MCF 10A (cell line): ENCODE measurements at regions not wholly inside any gene's neighbourhood (a gene's known extent, or its start where the extent isn't known, plus 50 kb on each side); places are given as distances from the start of the nearest gene placed in this dataset.

Experiments
- BruUV-seq: library from RNA; stranded (reverse); fragments of 400-500 nt; replicated peaks from 2 replicates; lab custom pipeline; 2021; lab: Mats Ljungman, UMichigan
- CTCF ChIA-PET: fragments of 300-600 bp; sonication (Branson Sonifier 250); formaldehyde crosslinking; extraction: SDS; loops from one replicate; lab custom pipeline; 2021; ENCODE audit warnings: antibody characterized with exemption, inconsistent platforms; lab: Yijun Ruan, JAX
- POLR2A ChIA-PET: fragments of 300-600, 350-650 bp; sonication (Branson Sonifier 250); formaldehyde crosslinking; extraction: SDS; loops from one replicate; lab custom pipeline; 2020; ENCODE audit warnings: antibody characterized with exemption, inconsistent platforms; lab: Yijun Ruan, JAX
- DNase-seq: peaks from one replicate; pipeline ENCODE4 v3.0.0-alpha.2; 2018; ENCODE audit not compliant: unreplicated experiment
- H3K27ac Mint-ChIP-seq: one replicate; pipeline ENCODE4 v1.8.0; 2022; ENCODE audit warnings: mild to moderate bottlenecking, low read depth, mixed read lengths; ENCODE audit not compliant: unreplicated experiment
- H3K27me3 Mint-ChIP-seq: one replicate; pipeline ENCODE4 v1.8.0; 2022; ENCODE audit warnings: mixed read lengths; ENCODE audit not compliant: insufficient read depth, unreplicated experiment
- H3K36me3 Mint-ChIP-seq: one replicate; pipeline ENCODE4 v1.8.0; 2022; ENCODE audit warnings: mild to moderate bottlenecking, moderate library complexity, mixed read lengths; ENCODE audit not compliant: insufficient read depth, unreplicated experiment
- H3K4me1 Mint-ChIP-seq: one replicate; pipeline ENCODE4 v1.8.0; 2022; ENCODE audit warnings: mixed read lengths; ENCODE audit not compliant: insufficient read depth, unreplicated experiment
- H3K4me3 Mint-ChIP-seq: one replicate; pipeline ENCODE4 v1.8.0; 2022; ENCODE audit warnings: mild to moderate bottlenecking, moderate library complexity, mixed read lengths; ENCODE audit not compliant: unreplicated experiment
- H3K9me3 Mint-ChIP-seq: one replicate; pipeline ENCODE4 v1.8.0; 2022; ENCODE audit warnings: mixed read lengths; ENCODE audit not compliant: unreplicated experiment
- intact Hi-C: fragments of 100-400 bp; cut with micrococcal nuclease; formaldehyde crosslinking; loops from 2 replicates; pipeline ENCODE4 v1.14.1; 2022
- TF ChIP-seq, protein P1 (sequence below): fragments of 200-600 bp; IDR thresholded peaks from one replicate; pipeline ENCODE4 v1.8.0; 2022; ENCODE audit warnings: antibody characterized with exemption, mild to moderate bottlenecking; ENCODE audit not compliant: unreplicated experiment

GRCh38 chr15:89007989-89008388, 80.3 kb upstream of the ABHD2 start:
- no peaks in the 10 kb centered on the region for H3K4me1 Mint-ChIP-seq
- CTCF ChIA-PET = no interaction called here
- no peak overlapping the region for H3K27ac Mint-ChIP-seq
- no peaks in the 10 kb centered on the region for H3K36me3 Mint-ChIP-seq
- H3K4me3 Mint-ChIP-seq = no peak overlapping the region
- DNase-seq = no peak
- H3K27me3 Mint-ChIP-seq = peaks cover 12% of the 10 kb centered on the region
- H3K9me3 Mint-ChIP-seq = no peaks in the 10 kb centered on the region
- intact Hi-C loops = no loop called here
- POLR2A ChIA-PET = no interaction called here
- BruUV-seq = no TSS peak
- TF ChIP-seq, protein P1, sequence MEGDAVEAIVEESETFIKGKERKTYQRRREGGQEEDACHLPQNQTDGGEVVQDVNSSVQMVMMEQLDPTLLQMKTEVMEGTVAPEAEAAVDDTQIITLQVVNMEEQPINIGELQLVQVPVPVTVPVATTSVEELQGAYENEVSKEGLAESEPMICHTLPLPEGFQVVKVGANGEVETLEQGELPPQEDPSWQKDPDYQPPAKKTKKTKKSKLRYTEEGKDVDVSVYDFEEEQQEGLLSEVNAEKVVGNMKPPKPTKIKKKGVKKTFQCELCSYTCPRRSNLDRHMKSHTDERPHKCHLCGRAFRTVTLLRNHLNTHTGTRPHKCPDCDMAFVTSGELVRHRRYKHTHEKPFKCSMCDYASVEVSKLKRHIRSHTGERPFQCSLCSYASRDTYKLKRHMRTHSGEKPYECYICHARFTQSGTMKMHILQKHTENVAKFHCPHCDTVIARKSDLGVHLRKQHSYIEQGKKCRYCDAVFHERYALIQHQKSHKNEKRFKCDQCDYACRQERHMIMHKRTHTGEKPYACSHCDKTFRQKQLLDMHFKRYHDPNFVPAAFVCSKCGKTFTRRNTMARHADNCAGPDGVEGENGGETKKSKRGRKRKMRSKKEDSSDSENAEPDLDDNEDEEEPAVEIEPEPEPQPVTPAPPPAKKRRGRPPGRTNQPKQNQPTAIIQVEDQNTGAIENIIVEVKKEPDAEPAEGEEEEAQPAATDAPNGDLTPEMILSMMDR = no peak

- ChIA-PET POLR2A (interaction anchor here (0.7 kb wide), 1 partner anchor 45 kb away, joined by 3 read pairs; no protein-coding TSS in a partner anchor), CTCF (interaction anchor here (0.9 to 1.1 kb wide), 2 partner anchors 48 to 97 kb away, joined by 3 to 5 read pairs; no protein-coding TSS in a partner anchor)
- H3K36me3 Mint-ChIP-seq = no peaks in the 10 kb centered on the region
- no peaks in the 10 kb centered on the region for H3K4me1 Mint-ChIP-seq
- intact Hi-C loops = no loop called here
- TF ChIP-seq, protein P1 = no peak
- no peak overlapping the region for H3K27ac Mint-ChIP-seq
- H3K4me3 Mint-ChIP-seq = no peak overlapping the region
- DNase-seq = no peak
- BruUV-seq = no TSS peak
- peaks cover 12% of the 10 kb centered on the region for H3K27me3 Mint-ChIP-seq
- H3K9me3 Mint-ChIP-seq = no peaks in the 10 kb centered on the region
Observed at GRCh38 chr15:89009080-89009479, 79.2 kb upstream of the ABHD2 start.

DNA sequence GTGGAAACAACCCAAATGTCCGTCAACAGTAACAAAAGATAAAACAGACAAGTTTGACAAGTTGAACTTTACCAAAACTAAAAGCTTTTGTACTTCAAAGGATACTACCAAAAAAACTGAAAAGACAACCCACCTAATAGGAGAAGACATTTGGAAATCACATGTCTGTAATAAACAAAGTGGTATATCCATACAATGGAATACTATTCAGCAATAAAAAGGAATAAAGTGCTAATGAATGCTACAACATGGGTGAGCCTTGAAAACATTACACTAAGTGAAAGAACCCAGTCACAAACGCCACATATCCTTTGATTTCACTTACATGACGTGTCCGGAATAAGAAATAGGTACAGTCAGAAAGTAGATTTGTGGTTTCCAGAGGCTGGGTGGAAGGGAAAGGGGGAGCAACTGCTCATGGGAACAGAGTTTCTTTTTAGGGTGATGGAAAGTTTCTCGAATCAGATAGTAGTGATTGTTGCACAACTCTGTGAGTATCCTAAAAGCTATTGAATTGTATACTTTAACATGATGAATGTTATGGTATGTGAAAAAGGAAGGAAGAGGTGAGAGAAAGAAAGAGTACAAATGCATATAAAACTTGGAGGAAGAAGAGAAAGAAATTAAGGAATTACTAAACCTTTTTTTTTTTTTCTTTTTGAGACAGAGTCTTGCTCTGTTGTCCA, 72.7 kb upstream of the ABHD2 start:
- no peak for DNase-seq
- no peak overlapping the region for H3K27ac Mint-ChIP-seq
- no peaks in the 10 kb centered on the region for H3K9me3 Mint-ChIP-seq
- ChIA-PET CTCF (interaction anchor here (0.7 to 2.4 kb wide), 5 partner anchors 100 to 552 kb away, joined by 3 to 18 read pairs (median 4); no protein-coding TSS in a partner anchor), POLR2A (interaction anchor here (0.6 to 1.3 kb wide), 5 partner anchors 83 to 322 kb away, joined by 3 to 5 read pairs (median 3); no protein-coding TSS in a partner anchor)
- intact Hi-C loops = loop anchor here (2.0 kb wide), 1 partner anchor 103 kb away; the partner anchor contains the start of gene MFGE8
- peaks cover 4% of the 10 kb centered on the region for H3K36me3 Mint-ChIP-seq
- no peaks in the 10 kb centered on the region for H3K27me3 Mint-ChIP-seq
- peaks cover 22% of the 10 kb centered on the region for H3K4me1 Mint-ChIP-seq
- TF ChIP-seq, protein P1 = no peak
- BruUV-seq = no TSS peak
- no peak overlapping the region for H3K4me3 Mint-ChIP-seq

GRCh38 chr15:89016549-89017041, 71.7 kb upstream of the ABHD2 start:
- peak; percentile 87 for DNase-seq
- ChIA-PET CTCF (interaction anchor here (0.5 to 7.6 kb wide), 13 partner anchors 22 to 359 kb away, joined by 3 to 128 read pairs (median 5); no protein-coding TSS in a partner anchor), POLR2A (interaction anchor here (0.6 to 1.8 kb wide), 9 partner anchors 96 to 546 kb away, joined by 3 to 12 read pairs (median 4); partner anchors contain the start of gene MFGE8)
- intact Hi-C loops = loop anchor here (1.0 to 2.0 kb wide), 3 partner anchors 104 to 359 kb away; partner anchors contain the start of gene MFGE8
- Mint-ChIP-seq H3K27me3 (no peaks in the 10 kb centered on the region), H3K4me1 (peaks cover 22% of the 10 kb centered on the region), H3K27ac (peak overlapping the region; percentile 72), H3K36me3 (peaks cover 4% of the 10 kb centered on the region), H3K4me3 (peak overlapping the region; percentile 57), H3K9me3 (no peaks in the 10 kb centered on the region)
- BruUV-seq = no TSS peak
- TF ChIP-seq, protein P1 = no peak
